Keratinocyte (primary cell): ENCODE measurements at regions not wholly inside any gene's neighbourhood (a gene's known extent, or its start where the extent isn't known, plus 50 kb on each side); places are given as distances from the start of the nearest gene placed in this dataset.
A peak's percentile ranks its signal among the peaks of the same experiment; 100 is the strongest.

Experiments used
- DNase-seq: peaks from one replicate; pipeline ENCODE4 v3.0.0-alpha.2; 2011; ENCODE audit warnings: low read depth, missing footprints, low spot score
- FAIRE-seq: peaks from 2 replicates; lab custom pipeline; 2011; peaks lifted over from hg19 to GRCh38; lab: Jason Lieb, UNC
- H2AFZ ChIP-seq: 2 replicates; pipeline ENCODE4 v1.6.0; 2012; ENCODE audit warnings: low read length, control low read depth, inconsistent platforms; ENCODE audit not compliant: control insufficient read depth
- H3K27ac ChIP-seq: 2 replicates; pipeline ENCODE4 v1.5.1; 2011; ENCODE audit warnings: low read length; ENCODE audit not compliant: control insufficient read depth, insufficient read depth
- H3K27me3 ChIP-seq: 3 replicates; pipeline ENCODE4 v1.6.0; 2011; ENCODE audit warnings: low read length; ENCODE audit not compliant: control insufficient read depth, insufficient read depth; ENCODE audit errors: extremely low read depth
- H3K36me3 ChIP-seq, 2 experiments: 2 replicates in 1 of 2; 3 replicates in 1 of 2; pipeline ENCODE4 v1.5.1; 2011; ENCODE audit warnings: low read length in 2 of 2, mild to moderate bottlenecking in 1 of 2; ENCODE audit not compliant: control insufficient read depth in 2 of 2, insufficient read depth in 2 of 2; ENCODE audit errors: extremely low read depth in 1 of 2
- H3K4me1 ChIP-seq: 3 replicates; pipeline ENCODE4 v1.5.1; 2011; ENCODE audit warnings: low read length; ENCODE audit not compliant: control insufficient read depth, insufficient read depth; ENCODE audit errors: extremely low read depth
- H3K4me2 ChIP-seq: 3 replicates; pipeline ENCODE4 v1.6.0; 2011; ENCODE audit warnings: low read depth, low read length; ENCODE audit not compliant: control insufficient read depth, insufficient read depth; ENCODE audit errors: extremely low read depth
- H3K4me3 ChIP-seq, 3 experiments: fragments of 200-600 bp in 1 of 3; sonication (generic) in 1 of 3; 2 replicates in 2 of 3; 3 replicates in 1 of 3; pipeline ENCODE4 v1.5.1; 2011 to 2016; ENCODE audit warnings: low read length in 3 of 3, mild to moderate bottlenecking in 3 of 3, control low read depth in 2 of 3, inconsistent platforms in 1 of 3, low read depth in 1 of 3, mixed read lengths in 1 of 3, mixed run types in 1 of 3, moderate library complexity in 1 of 3; ENCODE audit not compliant: control insufficient read depth in 2 of 3, insufficient read depth in 2 of 3; ENCODE audit errors: extremely low read depth in 1 of 3
- H3K79me2 ChIP-seq: 2 replicates; pipeline ENCODE4 v1.6.0; 2012; ENCODE audit warnings: low read length; ENCODE audit not compliant: control insufficient read depth, insufficient read depth
- H3K9ac ChIP-seq: 3 replicates; pipeline ENCODE4 v1.6.0; 2011; ENCODE audit warnings: low read length; ENCODE audit not compliant: control insufficient read depth, insufficient read depth; ENCODE audit errors: extremely low read depth
- H3K9me1 ChIP-seq: 3 replicates; pipeline ENCODE4 v1.6.0; 2011; ENCODE audit warnings: low read length; ENCODE audit not compliant: control insufficient read depth, insufficient read depth; ENCODE audit errors: extremely low read depth
- H3K9me3 ChIP-seq: 2 replicates; pipeline ENCODE4 v1.5.1; 2012; ENCODE audit warnings: low read depth, low read length; ENCODE audit not compliant: control insufficient read depth
- H4K20me1 ChIP-seq: 3 replicates; pipeline ENCODE4 v1.6.0; 2011; ENCODE audit warnings: low read length; ENCODE audit not compliant: control insufficient read depth, insufficient read depth; ENCODE audit errors: extremely low read depth
- EZH2 ChIP-seq: IDR thresholded peaks from one replicate; pipeline ENCODE4 v1.6.1; 2012; ENCODE audit warnings: inconsistent platforms, mild to moderate bottlenecking, low read length, moderate library complexity
- dilution Hi-C: fragments of 300-500 bp; cut with MboI; formaldehyde crosslinking; loops from one replicate; pipeline ENCODE4 v1.7.0; 2020; ENCODE audit warnings: low sequenced_read_pairs; ENCODE audit not compliant: extremely low pct_ligation_motif_present
- TF ChIP-seq, protein P1 (sequence below), 3 experiments: IDR thresholded peaks in 1 of 3; conservative IDR thresholded peaks in 1 of 3; optimal IDR thresholded peaks in 1 of 3; 2 replicates in 2 of 3; 3 replicates in 1 of 3; pipeline versions ENCODE3 to v1.5.1; 2011; ENCODE audit warnings: low read length in 3 of 3, mild to moderate bottlenecking in 3 of 3, moderate library complexity in 2 of 3, control low read depth in 1 of 3, inconsistent platforms in 1 of 3; ENCODE audit not compliant: insufficient read depth in 2 of 3; ENCODE audit errors: extremely low read depth in 1 of 3

GRCh38 chr5:74382987-74383593, 257.4 kb downstream of the ENC1 start:
- TF ChIP-seq EZH2 = no peak
- TF ChIP-seq, protein P1, sequence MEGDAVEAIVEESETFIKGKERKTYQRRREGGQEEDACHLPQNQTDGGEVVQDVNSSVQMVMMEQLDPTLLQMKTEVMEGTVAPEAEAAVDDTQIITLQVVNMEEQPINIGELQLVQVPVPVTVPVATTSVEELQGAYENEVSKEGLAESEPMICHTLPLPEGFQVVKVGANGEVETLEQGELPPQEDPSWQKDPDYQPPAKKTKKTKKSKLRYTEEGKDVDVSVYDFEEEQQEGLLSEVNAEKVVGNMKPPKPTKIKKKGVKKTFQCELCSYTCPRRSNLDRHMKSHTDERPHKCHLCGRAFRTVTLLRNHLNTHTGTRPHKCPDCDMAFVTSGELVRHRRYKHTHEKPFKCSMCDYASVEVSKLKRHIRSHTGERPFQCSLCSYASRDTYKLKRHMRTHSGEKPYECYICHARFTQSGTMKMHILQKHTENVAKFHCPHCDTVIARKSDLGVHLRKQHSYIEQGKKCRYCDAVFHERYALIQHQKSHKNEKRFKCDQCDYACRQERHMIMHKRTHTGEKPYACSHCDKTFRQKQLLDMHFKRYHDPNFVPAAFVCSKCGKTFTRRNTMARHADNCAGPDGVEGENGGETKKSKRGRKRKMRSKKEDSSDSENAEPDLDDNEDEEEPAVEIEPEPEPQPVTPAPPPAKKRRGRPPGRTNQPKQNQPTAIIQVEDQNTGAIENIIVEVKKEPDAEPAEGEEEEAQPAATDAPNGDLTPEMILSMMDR (optimal IDR thresholded peaks at IDR 0.05 in 1 of 3, IDR thresholded peaks at IDR 0.05 in 1 of 3, conservative IDR thresholded peaks at IDR 0.05 in 1 of 3; ENCODE audit: extremely low read depth in 1 of 3, insufficient read depth in 2 of 3, low read length in 3 of 3) = no peak
- no peaks in the 10 kb centered on the region for H3K9me1 ChIP-seq
- H3K36me3 ChIP-seq = no peaks in the 10 kb centered on the region
- dilution Hi-C loops = no loop called here
- H3K4me1 ChIP-seq = peaks cover 48% of the 10 kb centered on the region
- DNase-seq (no peak), FAIRE-seq (peak; percentile 51)
- no peaks in the 10 kb centered on the region for H3K9me3 ChIP-seq
- no peak overlapping the region for H3K27ac ChIP-seq
- H3K4me3 ChIP-seq = no peak overlapping the region
- no peak overlapping the region for H2AFZ ChIP-seq
- peak overlapping the region; percentile 29 for H3K4me2 ChIP-seq
- no peaks in the 10 kb centered on the region for H3K27me3 ChIP-seq
- no peak overlapping the region for H3K9ac ChIP-seq
- no peaks in the 10 kb centered on the region for H4K20me1 ChIP-seq
- H3K79me2 ChIP-seq = no peaks in the 10 kb centered on the region

GRCh38 chr5:74382123-74382855, 258.2 kb downstream of the ENC1 start:
- Histone ChIP-seq H2AFZ (no peak overlapping the region), H3K9me3 (no peaks in the 10 kb centered on the region), H4K20me1 (no peaks in the 10 kb centered on the region), H3K4me3 (no peak overlapping the region), H3K27ac (no peak overlapping the region), H3K79me2 (no peaks in the 10 kb centered on the region), H3K36me3 (no peaks in the 10 kb centered on the region), H3K4me2 (no peak overlapping the region), H3K4me1 (peaks cover 48% of the 10 kb centered on the region), H3K9ac (no peak overlapping the region), H3K9me1 (no peaks in the 10 kb centered on the region), H3K27me3 (no peaks in the 10 kb centered on the region)
- TF ChIP-seq, protein P1 (optimal IDR thresholded peaks at IDR 0.05 in 1 of 3, IDR thresholded peaks at IDR 0.05 in 1 of 3, conservative IDR thresholded peaks at IDR 0.05 in 1 of 3; ENCODE audit: extremely low read depth in 1 of 3, insufficient read depth in 2 of 3, low read length in 3 of 3) = no peak
- no peak for TF ChIP-seq EZH2
- DNase-seq (no peak), FAIRE-seq (no peak)
- dilution Hi-C loops = no loop called here
